SKM-1 treated with dmso at 0.1 percent for 144 hours (cell line): ENCODE measurements at regions not wholly inside any gene's neighbourhood (a gene's known extent, or its start where the extent isn't known, plus 50 kb on each side); places are given as distances from the start of the nearest gene placed in this dataset.

ENCODE experiments used
- DNase-seq: peaks from one replicate; lab custom pipeline; 2025; ENCODE audit not compliant: unreplicated experiment; lab: John Stamatoyannopoulos, UW

- no peak for DNase-seq
Measured at GRCh38 chr12:127711108-127711507, 555.9 kb upstream of the TMEM132C start.

GRCh38 chr12:127712561-127712960 lies 554.4 kb upstream of the TMEM132C start:
- DNase-seq = no peak

- DNase-seq = no peak
Measured at GRCh38 chr12:127716166-127716565, 550.8 kb upstream of the TMEM132C start.

- no peak for DNase-seq
Measured at GRCh38 chr12:127717278-127717677, 549.7 kb upstream of the TMEM132C start.

GRCh38 chr12:127720334-127720733 lies 546.6 kb upstream of the TMEM132C start:
- no peak for DNase-seq

- no peak for DNase-seq
Measured at GRCh38 chr12:127722611-127723010, 544.4 kb upstream of the TMEM132C start.

- DNase-seq = no peak
Measured at GRCh38 chr12:127723251-127723650, 543.7 kb upstream of the TMEM132C start.

GRCh38 chr12:127726671-127727315 lies 540.2 kb upstream of the TMEM132C start:
- DNase-seq = no peak

GRCh38 chr12:127728285-127728684 lies 538.7 kb upstream of the TMEM132C start:
- DNase-seq = no peak

GRCh38 chr12:127728729-127729128 lies 538.2 kb upstream of the TMEM132C start:
- DNase-seq = no peak

- no peak for DNase-seq
Measured at GRCh38 chr12:127729381-127729780, 537.6 kb upstream of the TMEM132C start.

- no peak for DNase-seq
Measured at GRCh38 chr12:127731657-127732056, 535.3 kb upstream of the TMEM132C start.

GRCh38 chr12:127742231-127742630 lies 524.7 kb upstream of the TMEM132C start:
- no peak for DNase-seq

GRCh38 chr12:127745469-127746212 lies 521.3 kb upstream of the TMEM132C start:
- no peak for DNase-seq

GRCh38 chr12:127749416-127749815 lies 517.6 kb upstream of the TMEM132C start:
- DNase-seq = no peak

GRCh38 chr12:127750076-127750840 lies 516.7 kb upstream of the TMEM132C start:
- no peak for DNase-seq

- no peak for DNase-seq
Measured at GRCh38 chr12:127752802-127753201, 514.2 kb upstream of the TMEM132C start.

GRCh38 chr12:127760357-127760756 lies 506.6 kb upstream of the TMEM132C start:
- no peak for DNase-seq

- DNase-seq = no peak
Measured at GRCh38 chr12:127760996-127761395, 506.0 kb upstream of the TMEM132C start.

GRCh38 chr12:127761880-127762279 lies 505.1 kb upstream of the TMEM132C start:
- no peak for DNase-seq

GRCh38 chr12:127767656-127768055 lies 499.3 kb upstream of the TMEM132C start:
- no peak for DNase-seq

- DNase-seq = no peak
Measured at GRCh38 chr12:127770118-127770517, 496.9 kb upstream of the TMEM132C start.
